GM19467 (cell line): ENCODE measurements at regions not wholly inside any gene's neighbourhood (a gene's known extent, or its start where the extent isn't known, plus 50 kb on each side); places are given as distances from the start of the nearest gene placed in this dataset.
"Not testable (repeated sequence)": the region's sequence is repeated elsewhere in the genome, so short reads cannot be mapped to it uniquely, and the experiment has no call there.

Experiments used
- ATAC-seq: cut with Tn5 transposase; IDR thresholded peaks from one replicate; pipeline ENCODE4 v1.9.1; 2021; ENCODE audit warnings: mild to moderate bottlenecking, moderate library complexity; ENCODE audit not compliant: unreplicated experiment

GRCh38 chr15:84536181-84536580 lies 64.6 kb upstream of the ZSCAN2 start:
- not testable (repeated sequence) for ATAC-seq

GRCh38 chr15:84544586-84544985 lies 56.2 kb upstream of the ZSCAN2 start:
- ATAC-seq: not testable (repeated sequence)

GRCh38 chr15:84547150-84547549 lies 53.7 kb upstream of the ZSCAN2 start:
- not testable (repeated sequence) for ATAC-seq

GRCh38 chr15:84550503-84550902 lies 50.3 kb upstream of the ZSCAN2 start:
- ATAC-seq: not testable (repeated sequence)
